Neural progenitor cell (in vitro differentiated cells): ENCODE measurements at regions not wholly inside any gene's neighbourhood (a gene's known extent, or its start where the extent isn't known, plus 50 kb on each side); places are given as distances from the start of the nearest gene placed in this dataset.

Source experiments
- DNase-seq: peaks from one replicate; pipeline ENCODE4 v3.0.0-alpha.2; 2016; ENCODE audit warnings: low spot score
- H2AFZ ChIP-seq: fragments of 200-600 bp; sonication (generic); replicated peaks from 2 replicates; pipeline ENCODE4 v1.6.1; 2016; ENCODE audit warnings: antibody characterized with exemption
- H3F3A ChIP-seq: fragments of 200-600 bp; sonication (generic); 2 replicates; pipeline ENCODE4 v1.6.1; 2016; ENCODE audit warnings: antibody characterized with exemption, low read depth
- H3K27ac ChIP-seq: fragments of 200-600 bp; sonication (generic); 2 replicates; pipeline ENCODE4 v1.5.1; 2016; ENCODE audit warnings: mild to moderate bottlenecking
- H3K27me3 ChIP-seq: fragments of 200-600 bp; sonication (generic); 2 replicates; pipeline ENCODE4 v1.6.1; 2016; ENCODE audit warnings: mild to moderate bottlenecking, moderate library complexity
- H3K36me3 ChIP-seq: fragments of 200-600 bp; sonication (generic); 2 replicates; pipeline ENCODE4 v1.5.1; 2016
- H3K4me1 ChIP-seq: fragments of 200-600 bp; sonication (generic); 2 replicates; pipeline ENCODE4 v1.6.1; 2016; ENCODE audit warnings: mixed run types
- H3K4me2 ChIP-seq: fragments of 200-600 bp; sonication (generic); 2 replicates; pipeline ENCODE4 v1.6.1; 2016
- H3K4me3 ChIP-seq: fragments of 200-600 bp; sonication (generic); 2 replicates; pipeline ENCODE4 v1.5.1; 2016
- H3K79me2 ChIP-seq: fragments of 200-600 bp; sonication (generic); 2 replicates; pipeline ENCODE4 v1.6.1; 2016; ENCODE audit warnings: low read depth
- H3K9ac ChIP-seq: fragments of 200-600 bp; sonication (generic); 2 replicates; pipeline ENCODE4 v1.6.1; 2016
- H3K9me3 ChIP-seq: fragments of 200-600 bp; sonication (generic); 2 replicates; pipeline ENCODE4 v1.5.1; 2016; ENCODE audit warnings: low read depth
- H4K20me1 ChIP-seq: fragments of 200-600 bp; sonication (generic); 2 replicates; pipeline ENCODE4 v1.6.1; 2016; ENCODE audit warnings: low read depth
- H3K27ac Mint-ChIP-seq: 3 replicates; pipeline ENCODE4 v1.8.0; 2021; ENCODE audit warnings: mixed read lengths
- H3K27me3 Mint-ChIP-seq: 2 replicates; pipeline ENCODE4 v1.8.0; 2022; ENCODE audit warnings: low read depth, mild to moderate bottlenecking, inconsistent platforms, moderate library complexity, mixed read lengths; ENCODE audit not compliant: insufficient read depth
- H3K36me3 Mint-ChIP-seq: 3 replicates; pipeline ENCODE4 v1.8.0; 2021; ENCODE audit warnings: mixed read lengths
- H3K4me1 Mint-ChIP-seq: 3 replicates; pipeline ENCODE4 v1.8.0; 2021; ENCODE audit warnings: mixed read lengths
- H3K4me3 Mint-ChIP-seq: 3 replicates; pipeline ENCODE4 v1.8.0; 2021; ENCODE audit warnings: mild to moderate bottlenecking, moderate library complexity, mixed read lengths
- H3K9me3 Mint-ChIP-seq: 3 replicates; pipeline ENCODE4 v1.8.0; 2020; ENCODE audit warnings: mixed read lengths
- EZH2 ChIP-seq: fragments of 200-600 bp; sonication (generic); IDR thresholded peaks from 2 replicates; pipeline ENCODE4 v1.6.1; 2017; ENCODE audit warnings: antibody characterized with exemption, mild to moderate bottlenecking, moderate library complexity
- EZH2phosphoT487 ChIP-seq: fragments of 200-600 bp; sonication (generic); IDR thresholded peaks from 2 replicates; pipeline ENCODE4 v1.6.1; 2017; ENCODE audit warnings: antibody characterized with exemption
- TF ChIP-seq, protein P1 (sequence below): fragments of 200-600 bp; sonication (generic); IDR thresholded peaks from 2 replicates; pipeline ENCODE4 v1.5.1; 2017; ENCODE audit warnings: antibody characterized with exemption, mild to moderate bottlenecking

DNA sequence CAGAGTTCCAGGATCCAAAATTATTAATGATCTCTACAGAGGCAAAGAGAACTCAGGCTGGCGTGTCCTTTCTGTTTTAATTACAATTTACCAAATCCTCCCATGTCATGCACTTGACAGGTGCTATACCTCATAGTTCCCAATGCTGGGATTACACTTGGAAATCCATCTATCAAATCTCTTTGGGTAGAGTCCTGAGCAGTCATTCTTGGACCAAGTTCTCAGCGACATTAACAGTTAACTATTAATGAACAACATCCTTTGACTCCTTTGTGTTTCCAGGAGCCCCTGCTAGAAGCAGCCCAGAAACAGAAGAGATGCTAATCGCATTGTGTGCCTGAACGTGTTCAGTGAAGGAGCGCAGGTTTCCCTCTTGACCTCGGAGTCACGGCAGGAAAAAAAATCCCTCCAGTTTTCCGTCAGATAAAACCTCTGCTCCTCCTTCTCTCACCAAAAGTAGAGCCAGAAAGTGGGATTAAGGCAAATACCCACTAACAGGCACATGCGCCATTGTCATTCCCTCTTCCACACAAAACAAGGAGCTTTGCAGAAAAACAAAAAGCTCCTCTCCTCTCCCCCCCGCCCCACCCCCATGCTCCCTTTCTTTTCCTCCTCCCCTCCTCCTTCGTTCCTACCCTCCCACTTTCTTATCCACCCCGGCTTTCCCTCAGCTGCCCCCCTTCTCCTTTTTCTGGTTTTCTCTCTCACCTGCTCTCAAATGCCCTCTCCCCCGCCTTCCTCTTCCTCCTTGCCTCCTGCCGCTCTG lies 224.7 kb downstream of the ZIC5 start:
- Histone ChIP-seq H3K79me2 (peaks cover 24% of the 10 kb centered on the region), H4K20me1 (no peaks in the 10 kb centered on the region), H3F3A (peaks cover 80% of the 10 kb centered on the region), H2AFZ (no peak overlapping the region), H3K36me3 (no peaks in the 10 kb centered on the region), H3K27me3 (no peaks in the 10 kb centered on the region), H3K4me3 (peak overlapping the region; percentile 22), H3K4me2 (peak overlapping the region; percentile 79), H3K4me1 (peaks cover 66% of the 10 kb centered on the region), H3K9ac (no peak overlapping the region), H3K27ac (peak overlapping the region; percentile 94), H3K9me3 (no peaks in the 10 kb centered on the region)
- H3K9me3 Mint-ChIP-seq = peaks cover 9% of the 10 kb centered on the region
- peak; percentile 94 for DNase-seq
- no peak for TF ChIP-seq EZH2phosphoT487
- TF ChIP-seq, protein P1, sequence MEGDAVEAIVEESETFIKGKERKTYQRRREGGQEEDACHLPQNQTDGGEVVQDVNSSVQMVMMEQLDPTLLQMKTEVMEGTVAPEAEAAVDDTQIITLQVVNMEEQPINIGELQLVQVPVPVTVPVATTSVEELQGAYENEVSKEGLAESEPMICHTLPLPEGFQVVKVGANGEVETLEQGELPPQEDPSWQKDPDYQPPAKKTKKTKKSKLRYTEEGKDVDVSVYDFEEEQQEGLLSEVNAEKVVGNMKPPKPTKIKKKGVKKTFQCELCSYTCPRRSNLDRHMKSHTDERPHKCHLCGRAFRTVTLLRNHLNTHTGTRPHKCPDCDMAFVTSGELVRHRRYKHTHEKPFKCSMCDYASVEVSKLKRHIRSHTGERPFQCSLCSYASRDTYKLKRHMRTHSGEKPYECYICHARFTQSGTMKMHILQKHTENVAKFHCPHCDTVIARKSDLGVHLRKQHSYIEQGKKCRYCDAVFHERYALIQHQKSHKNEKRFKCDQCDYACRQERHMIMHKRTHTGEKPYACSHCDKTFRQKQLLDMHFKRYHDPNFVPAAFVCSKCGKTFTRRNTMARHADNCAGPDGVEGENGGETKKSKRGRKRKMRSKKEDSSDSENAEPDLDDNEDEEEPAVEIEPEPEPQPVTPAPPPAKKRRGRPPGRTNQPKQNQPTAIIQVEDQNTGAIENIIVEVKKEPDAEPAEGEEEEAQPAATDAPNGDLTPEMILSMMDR = no peak
- TF ChIP-seq EZH2 = no peak
- H3K4me1 Mint-ChIP-seq = peaks cover 80% of the 10 kb centered on the region
- H3K27me3 Mint-ChIP-seq = peaks cover 4% of the 10 kb centered on the region
- peaks cover 14% of the 10 kb centered on the region for H3K36me3 Mint-ChIP-seq
- peak overlapping the region; percentile 79 for H3K4me3 Mint-ChIP-seq
- H3K27ac Mint-ChIP-seq = peak overlapping the region; percentile 99

DNA sequence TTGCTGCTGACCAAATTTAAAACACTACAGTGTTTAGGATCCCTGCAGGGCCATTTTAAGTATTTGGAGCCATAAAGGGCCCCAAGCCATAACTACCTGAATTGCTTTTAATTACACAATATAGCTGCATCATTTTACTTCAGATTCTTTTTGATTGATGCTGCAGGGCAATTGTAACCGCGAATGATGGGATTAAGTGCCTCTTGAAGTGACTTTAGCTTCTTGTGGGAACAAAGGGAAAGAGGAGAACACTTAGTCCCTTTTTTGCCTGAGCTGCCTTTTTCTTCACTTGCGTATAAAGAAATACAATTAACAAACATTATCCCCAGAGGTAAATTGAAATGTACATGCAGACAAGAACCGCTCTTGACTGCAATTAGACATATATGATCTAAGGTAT lies 228.5 kb downstream of the ZIC5 start:
- H3K9me3 Mint-ChIP-seq = no peaks in the 10 kb centered on the region
- no peaks in the 10 kb centered on the region for H3K9me3 ChIP-seq
- peak; percentile 75 for DNase-seq
- no peaks in the 10 kb centered on the region for H3K27me3 ChIP-seq
- peaks cover 3% of the 10 kb centered on the region for H3K36me3 Mint-ChIP-seq
- peaks cover 32% of the 10 kb centered on the region for H3K79me2 ChIP-seq
- H2AFZ ChIP-seq = no peak overlapping the region
- H3K27ac ChIP-seq = peak overlapping the region; percentile 93
- no peaks in the 10 kb centered on the region for H3K36me3 ChIP-seq
- peaks cover 93% of the 10 kb centered on the region for H3K4me1 Mint-ChIP-seq
- TF ChIP-seq EZH2 = no peak
- TF ChIP-seq, protein P1 = no peak
- TF ChIP-seq EZH2phosphoT487 = no peak
- peak overlapping the region; percentile 20 for H3K4me3 ChIP-seq
- H3K4me2 ChIP-seq = peak overlapping the region; percentile 67
- no peaks in the 10 kb centered on the region for H4K20me1 ChIP-seq
- H3K4me1 ChIP-seq = peaks cover 88% of the 10 kb centered on the region
- peak overlapping the region; percentile 94 for H3K27ac Mint-ChIP-seq
- H3K27me3 Mint-ChIP-seq = no peaks in the 10 kb centered on the region
- H3K4me3 Mint-ChIP-seq = peak overlapping the region; percentile 41
- no peak overlapping the region for H3K9ac ChIP-seq
- peaks cover 73% of the 10 kb centered on the region for H3F3A ChIP-seq

DNA sequence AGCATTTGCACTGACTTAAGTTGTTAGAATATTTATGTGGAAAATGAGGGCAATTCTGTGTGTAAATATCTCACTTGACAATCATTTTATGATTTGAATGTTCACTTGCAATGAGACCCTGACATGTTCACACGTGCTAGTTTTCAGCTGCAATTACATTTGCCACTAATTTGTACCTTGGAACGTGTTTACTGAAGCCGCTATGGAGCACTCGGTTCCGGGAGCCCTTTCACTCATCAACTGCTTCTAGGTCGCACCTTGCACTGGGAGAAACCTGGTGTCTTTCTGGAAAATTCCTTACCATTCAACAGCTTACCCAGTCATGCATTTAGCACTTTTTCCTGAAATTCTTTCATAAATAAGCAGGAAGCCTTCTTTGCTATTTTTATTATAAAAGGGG lies 229.6 kb downstream of the ZIC5 start:
- H3K36me3 ChIP-seq = no peaks in the 10 kb centered on the region
- no peak for DNase-seq
- H3K4me1 ChIP-seq = peaks cover 89% of the 10 kb centered on the region
- peaks cover 94% of the 10 kb centered on the region for H3K4me1 Mint-ChIP-seq
- H3K79me2 ChIP-seq = peaks cover 32% of the 10 kb centered on the region
- no peaks in the 10 kb centered on the region for H3K27me3 Mint-ChIP-seq
- H3K9me3 Mint-ChIP-seq = no peaks in the 10 kb centered on the region
- peak overlapping the region; percentile 94 for H3K27ac Mint-ChIP-seq
- TF ChIP-seq EZH2 = no peak
- TF ChIP-seq, protein P1 = no peak
- no peak for TF ChIP-seq EZH2phosphoT487
- H3K36me3 Mint-ChIP-seq = no peaks in the 10 kb centered on the region
- H3K4me2 ChIP-seq = peak overlapping the region; percentile 67
- no peaks in the 10 kb centered on the region for H3K9me3 ChIP-seq
- H4K20me1 ChIP-seq = no peaks in the 10 kb centered on the region
- H3K27me3 ChIP-seq = no peaks in the 10 kb centered on the region
- H3F3A ChIP-seq = peaks cover 63% of the 10 kb centered on the region
- H3K4me3 Mint-ChIP-seq = peak overlapping the region; percentile 63
- H2AFZ ChIP-seq = no peak overlapping the region
- H3K4me3 ChIP-seq = no peak overlapping the region
- H3K27ac ChIP-seq = peak overlapping the region; percentile 93
- no peak overlapping the region for H3K9ac ChIP-seq
